Smooth muscle cell (in vitro differentiated cells): ENCODE measurements at regions not wholly inside any gene's neighbourhood (a gene's known extent, or its start where the extent isn't known, plus 50 kb on each side); places are given as distances from the start of the nearest gene placed in this dataset.
A peak's percentile ranks its signal among the peaks of the same experiment; 100 is the strongest.

ENCODE experiments used
- DNase-seq: peaks from one replicate; lab custom pipeline; 2025; ENCODE audit not compliant: unreplicated experiment; lab: John Stamatoyannopoulos, UW
- H2AFZ ChIP-seq: fragments of 200-600 bp; sonication (generic); 2 replicates; pipeline ENCODE4 v1.6.0; 2016; ENCODE audit warnings: antibody characterized with exemption, low read depth, mild to moderate bottlenecking
- H3F3A ChIP-seq: fragments of 200-600 bp; sonication (generic); 2 replicates; pipeline ENCODE4 v1.6.0; 2017; ENCODE audit warnings: antibody characterized with exemption, low read depth
- H3K27ac ChIP-seq: fragments of 200-600 bp; sonication (generic); 2 replicates; pipeline ENCODE4 v1.5.1; 2016; ENCODE audit warnings: low read depth, mild to moderate bottlenecking
- H3K27me3 ChIP-seq: fragments of 200-600 bp; sonication (generic); 2 replicates; pipeline ENCODE4 v1.6.1; 2016; ENCODE audit warnings: low read depth, mild to moderate bottlenecking
- H3K36me3 ChIP-seq: fragments of 200-600 bp; sonication (generic); 2 replicates; pipeline ENCODE4 v1.5.1; 2016; ENCODE audit warnings: low read depth
- H3K4me1 ChIP-seq: fragments of 200-600 bp; sonication (generic); 2 replicates; pipeline ENCODE4 v1.5.1; 2016; ENCODE audit warnings: low read depth
- H3K4me2 ChIP-seq: fragments of 200-600 bp; sonication (generic); 2 replicates; pipeline ENCODE4 v1.6.0; 2016; ENCODE audit warnings: mild to moderate bottlenecking
- H3K4me3 ChIP-seq: fragments of 200-600 bp; sonication (generic); 2 replicates; pipeline ENCODE4 v1.5.1; 2016; ENCODE audit warnings: mild to moderate bottlenecking
- H3K79me2 ChIP-seq: fragments of 200-600 bp; sonication (generic); 2 replicates; pipeline ENCODE4 v1.6.0; 2016; ENCODE audit warnings: low read depth, mild to moderate bottlenecking
- H3K9ac ChIP-seq: fragments of 200-600 bp; sonication (generic); 2 replicates; pipeline ENCODE4 v1.6.0; 2016; ENCODE audit warnings: low read depth
- H3K9me3 ChIP-seq: fragments of 200-600 bp; sonication (generic); replicated peaks from 2 replicates; pipeline ENCODE4 v1.5.1; 2016; ENCODE audit warnings: low read depth
- H4K20me1 ChIP-seq: fragments of 200-600 bp; sonication (generic); 2 replicates; pipeline ENCODE4 v1.6.0; 2016; ENCODE audit warnings: low read depth
- WGBS: methylation state at CpG from one replicate; pipeline ENCODE4 v1.1.7; 2016; ENCODE audit warnings: low lambda C conversion rate; 5-methylcytosine and 5-hydroxymethylcytosine counted together
- TF ChIP-seq, protein P1 (sequence below): fragments of 200-600 bp; sonication (generic); IDR thresholded peaks from 2 replicates; pipeline ENCODE4 v1.5.1; 2017; ENCODE audit warnings: borderline replicate concordance, mild to moderate bottlenecking, antibody characterized with exemption; ENCODE audit not compliant: insufficient read depth, poor library complexity, severe bottlenecking

DNA sequence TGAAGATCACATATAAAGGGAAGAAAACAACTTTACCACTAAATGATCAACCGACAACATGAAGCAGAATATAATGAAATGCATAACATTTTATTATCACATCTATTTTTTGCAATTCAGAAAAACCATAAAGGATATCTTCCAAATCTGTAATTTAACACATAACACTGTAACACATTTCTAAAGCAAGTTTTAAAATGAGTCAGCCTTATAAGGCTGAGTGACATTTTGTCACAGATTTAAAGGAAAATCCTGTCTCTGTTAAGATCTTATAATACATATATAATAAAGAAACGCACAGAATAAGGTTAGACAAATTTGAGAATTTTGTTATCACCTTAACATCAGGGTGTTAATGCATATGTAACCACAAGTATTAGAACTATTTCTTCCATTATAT, 198.4 kb upstream of the RASA1 start:
- no peaks in the 10 kb centered on the region for H3K4me1 ChIP-seq
- no peaks in the 10 kb centered on the region for H4K20me1 ChIP-seq
- no peaks in the 10 kb centered on the region for H3K79me2 ChIP-seq
- TF ChIP-seq, protein P1, sequence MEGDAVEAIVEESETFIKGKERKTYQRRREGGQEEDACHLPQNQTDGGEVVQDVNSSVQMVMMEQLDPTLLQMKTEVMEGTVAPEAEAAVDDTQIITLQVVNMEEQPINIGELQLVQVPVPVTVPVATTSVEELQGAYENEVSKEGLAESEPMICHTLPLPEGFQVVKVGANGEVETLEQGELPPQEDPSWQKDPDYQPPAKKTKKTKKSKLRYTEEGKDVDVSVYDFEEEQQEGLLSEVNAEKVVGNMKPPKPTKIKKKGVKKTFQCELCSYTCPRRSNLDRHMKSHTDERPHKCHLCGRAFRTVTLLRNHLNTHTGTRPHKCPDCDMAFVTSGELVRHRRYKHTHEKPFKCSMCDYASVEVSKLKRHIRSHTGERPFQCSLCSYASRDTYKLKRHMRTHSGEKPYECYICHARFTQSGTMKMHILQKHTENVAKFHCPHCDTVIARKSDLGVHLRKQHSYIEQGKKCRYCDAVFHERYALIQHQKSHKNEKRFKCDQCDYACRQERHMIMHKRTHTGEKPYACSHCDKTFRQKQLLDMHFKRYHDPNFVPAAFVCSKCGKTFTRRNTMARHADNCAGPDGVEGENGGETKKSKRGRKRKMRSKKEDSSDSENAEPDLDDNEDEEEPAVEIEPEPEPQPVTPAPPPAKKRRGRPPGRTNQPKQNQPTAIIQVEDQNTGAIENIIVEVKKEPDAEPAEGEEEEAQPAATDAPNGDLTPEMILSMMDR, result no peak
- no peak overlapping the region for H3K4me3 ChIP-seq
- H3F3A ChIP-seq, result no peaks in the 10 kb centered on the region
- no peaks in the 10 kb centered on the region for H3K27me3 ChIP-seq
- no peak for DNase-seq
- H2AFZ ChIP-seq, result no peak overlapping the region
- H3K9ac ChIP-seq, result no peak overlapping the region
- H3K9me3 ChIP-seq, result no peaks in the 10 kb centered on the region
- no peak overlapping the region for H3K27ac ChIP-seq
- 95% methylated on average over 2 of the region's 2 CpGs for WGBS
- H3K4me2 ChIP-seq, result no peak overlapping the region
- no peaks in the 10 kb centered on the region for H3K36me3 ChIP-seq

DNA sequence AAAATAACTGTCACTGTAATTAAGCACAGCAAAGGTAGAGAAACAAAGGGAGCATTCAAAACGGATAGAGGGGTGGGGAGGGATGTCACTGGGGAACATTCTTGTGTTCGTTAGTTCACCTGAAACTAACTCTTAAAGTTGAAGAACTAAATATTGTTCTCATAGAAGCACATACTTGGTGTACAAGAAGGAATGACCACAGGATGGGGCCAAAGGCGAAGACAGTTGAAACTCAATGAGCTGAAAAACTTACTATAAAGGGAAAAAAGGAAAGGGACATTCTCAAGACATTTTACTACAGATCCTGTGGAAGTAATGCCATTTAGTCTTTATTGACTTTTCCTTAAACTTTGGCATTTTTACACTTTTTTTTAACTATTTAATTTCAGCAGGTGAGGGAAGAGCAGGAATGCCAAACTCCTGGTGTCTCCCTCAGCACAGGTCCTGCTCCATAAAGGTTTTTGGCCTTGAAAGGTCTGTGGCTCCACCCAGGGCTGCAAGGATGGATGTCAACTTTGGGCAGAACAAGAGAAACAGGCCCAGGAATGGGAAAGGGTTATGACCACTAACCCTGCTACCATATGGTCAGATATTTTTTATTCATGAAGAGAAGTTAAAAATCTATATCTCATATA, 197.6 kb upstream of the RASA1 start:
- Histone ChIP-seq H3K9me3 (no peaks in the 10 kb centered on the region), H3K9ac (no peak overlapping the region), H2AFZ (no peak overlapping the region), H3K36me3 (no peaks in the 10 kb centered on the region), H3F3A (no peaks in the 10 kb centered on the region), H4K20me1 (no peaks in the 10 kb centered on the region), H3K27me3 (no peaks in the 10 kb centered on the region), H3K4me3 (no peak overlapping the region), H3K4me1 (no peaks in the 10 kb centered on the region), H3K4me2 (no peak overlapping the region), H3K27ac (no peak overlapping the region), H3K79me2 (no peaks in the 10 kb centered on the region)
- no peak for DNase-seq
- TF ChIP-seq, protein P1, result peak; percentile 54
- WGBS, result 42% methylated on average over 3 of the region's 3 CpGs

DNA sequence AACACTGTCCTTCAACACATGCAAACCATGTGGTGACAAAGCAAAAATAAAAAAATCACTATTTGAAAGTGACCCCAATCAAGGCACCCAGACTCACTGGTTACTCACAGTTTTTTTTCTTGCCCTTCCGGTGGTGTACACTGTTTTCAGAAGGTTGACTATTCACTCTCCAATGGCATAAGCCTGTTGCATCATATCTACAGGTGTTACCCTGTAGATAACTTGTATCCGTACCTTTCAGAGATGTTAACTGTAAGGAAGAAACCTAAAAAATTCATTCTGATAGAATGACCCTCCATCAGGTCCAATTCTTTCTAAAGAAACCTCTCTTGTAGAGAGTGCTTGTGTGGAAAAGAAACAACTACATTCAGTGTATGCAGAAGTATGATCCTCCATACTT, 193.6 kb upstream of the RASA1 start:
- H3K4me1 ChIP-seq, result no peaks in the 10 kb centered on the region
- no peak overlapping the region for H3K27ac ChIP-seq
- H3K27me3 ChIP-seq, result no peaks in the 10 kb centered on the region
- H3K4me2 ChIP-seq, result no peak overlapping the region
- H3K9me3 ChIP-seq, result no peaks in the 10 kb centered on the region
- TF ChIP-seq, protein P1, result no peak
- H3F3A ChIP-seq, result no peaks in the 10 kb centered on the region
- H3K9ac ChIP-seq, result no peak overlapping the region
- no peaks in the 10 kb centered on the region for H3K79me2 ChIP-seq
- H4K20me1 ChIP-seq, result no peaks in the 10 kb centered on the region
- no peak for DNase-seq
- H3K4me3 ChIP-seq, result no peak overlapping the region
- H2AFZ ChIP-seq, result no peak overlapping the region
- WGBS, result 95% methylated on average over 2 of the region's 2 CpGs
- no peaks in the 10 kb centered on the region for H3K36me3 ChIP-seq

DNA sequence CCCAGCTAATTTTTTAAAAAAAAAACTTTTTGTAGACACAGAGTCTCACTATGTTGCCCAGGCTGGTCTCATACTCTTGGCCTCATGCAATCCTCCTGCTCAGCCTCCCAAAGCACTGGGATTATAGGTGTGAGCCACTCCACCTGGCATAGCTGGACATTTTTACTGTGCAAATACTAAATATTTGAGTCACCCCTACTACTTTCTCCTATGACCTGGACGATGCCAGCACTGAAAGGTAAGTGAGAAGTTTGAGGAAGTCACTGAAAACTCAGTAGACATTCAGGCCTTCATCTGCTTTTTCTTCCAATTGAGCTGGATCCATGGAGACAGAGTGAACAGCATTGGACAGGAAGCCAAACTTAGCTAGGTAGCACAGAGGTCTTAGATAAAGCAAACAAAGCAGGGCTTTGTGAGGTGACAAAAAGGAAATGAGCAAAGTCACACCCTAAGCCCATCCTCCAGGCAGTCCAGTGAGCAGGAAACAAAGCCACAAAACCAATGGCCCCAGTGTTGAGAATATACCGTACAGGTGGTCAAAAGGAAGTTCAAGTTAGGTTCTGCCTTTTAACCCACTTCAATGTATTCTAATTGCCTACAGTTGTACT, 192.6 kb upstream of the RASA1 start:
- no peak for DNase-seq
- Histone ChIP-seq H2AFZ (peak overlapping the region; percentile 21), H3K36me3 (no peaks in the 10 kb centered on the region), H4K20me1 (no peaks in the 10 kb centered on the region), H3K9ac (no peak overlapping the region), H3F3A (no peaks in the 10 kb centered on the region), H3K27ac (no peak overlapping the region), H3K79me2 (no peaks in the 10 kb centered on the region), H3K4me3 (no peak overlapping the region), H3K4me1 (no peaks in the 10 kb centered on the region), H3K9me3 (no peaks in the 10 kb centered on the region), H3K4me2 (no peak overlapping the region), H3K27me3 (no peaks in the 10 kb centered on the region)
- TF ChIP-seq, protein P1, result no peak
- 91% methylated on average over 2 of the region's 2 CpGs for WGBS
